H4 (cell line): ENCODE measurements at regions not wholly inside any gene's neighbourhood (a gene's known extent, or its start where the extent isn't known, plus 50 kb on each side); places are given as distances from the start of the nearest gene placed in this dataset.

Source experiments
- DNase-seq: peaks from one replicate; pipeline ENCODE4 v3.0.0-alpha.2; 2015; ENCODE audit warnings: low spot score

- DNase-seq, result no peak
Observed at GRCh38 chr1:22221233-22221780, 78.4 kb upstream of the WNT4 start.

- no peak for DNase-seq
Observed at GRCh38 chr1:22222723-22223122, 79.8 kb upstream of the WNT4 start.

DNA sequence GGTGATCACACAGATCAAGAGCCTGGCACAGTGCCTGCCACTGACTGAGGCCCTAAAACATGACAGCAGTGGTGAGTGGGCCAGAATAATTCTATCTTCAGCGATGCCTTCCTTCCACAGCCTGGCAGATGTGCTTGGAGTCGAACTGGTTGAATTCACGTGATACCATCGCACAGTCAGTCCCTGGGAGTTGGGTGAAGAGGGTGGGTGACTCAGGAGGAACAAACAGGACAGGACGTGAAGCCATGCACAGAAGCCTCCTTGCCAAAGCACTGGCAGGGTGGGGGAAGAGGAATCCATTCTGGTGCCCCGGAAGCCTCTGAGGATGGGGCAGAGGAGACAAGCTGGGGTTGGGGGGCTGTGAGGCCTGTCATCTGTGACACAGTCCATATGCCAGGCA lies 80.3 kb upstream of the WNT4 start:
- DNase-seq, result no peak

GRCh38 chr1:22224091-22224490 lies 81.2 kb upstream of the WNT4 start:
- DNase-seq, result no peak

- no peak for DNase-seq
Observed at GRCh38 chr1:22224631-22225030, 81.7 kb upstream of the WNT4 start.

GRCh38 chr1:22225858-22226589 lies 83.1 kb upstream of the WNT4 start:
- no peak for DNase-seq

DNA sequence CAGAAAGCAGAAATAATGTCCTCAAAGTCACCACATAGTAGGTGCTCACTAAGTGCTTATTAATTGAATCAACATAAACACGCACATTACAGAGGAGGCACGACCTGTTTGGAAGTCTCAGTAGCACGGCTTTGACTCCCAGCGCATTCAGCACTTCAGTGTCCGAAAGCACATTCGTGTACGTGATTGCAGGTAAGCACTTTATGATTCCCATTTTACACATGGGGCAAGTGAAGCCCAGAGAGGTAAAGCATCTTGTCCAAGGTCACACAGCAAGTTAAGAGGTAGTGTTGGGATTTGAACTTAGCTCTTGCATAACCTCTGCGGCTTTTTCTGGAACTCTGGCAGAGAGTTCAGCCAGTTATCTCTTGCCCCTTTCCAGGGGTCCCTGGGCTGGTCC lies 85.2 kb upstream of the WNT4 start:
- no peak for DNase-seq

GRCh38 chr1:22228505-22228911 lies 85.6 kb upstream of the WNT4 start:
- no peak for DNase-seq

DNA sequence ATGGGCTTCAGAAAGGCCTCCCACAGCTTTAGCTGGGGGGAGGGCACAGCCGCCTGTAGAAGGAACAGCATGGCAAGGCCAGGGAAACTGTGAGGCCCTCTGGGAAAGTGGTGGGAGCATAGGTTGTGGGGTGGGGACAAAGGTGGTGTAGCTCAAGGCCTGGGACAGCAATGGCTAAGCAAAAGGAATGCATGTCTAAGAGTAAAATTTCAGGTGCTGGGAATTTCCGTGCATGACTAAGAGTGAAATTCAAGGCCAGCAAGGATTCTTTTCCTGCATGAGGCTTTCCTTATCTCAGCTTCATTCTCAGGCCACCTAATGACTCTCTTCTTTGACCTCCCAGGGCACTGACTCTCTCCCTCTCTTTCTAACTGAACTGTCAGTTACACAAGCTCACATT lies 86.5 kb upstream of the WNT4 start:
- no peak for DNase-seq

DNA sequence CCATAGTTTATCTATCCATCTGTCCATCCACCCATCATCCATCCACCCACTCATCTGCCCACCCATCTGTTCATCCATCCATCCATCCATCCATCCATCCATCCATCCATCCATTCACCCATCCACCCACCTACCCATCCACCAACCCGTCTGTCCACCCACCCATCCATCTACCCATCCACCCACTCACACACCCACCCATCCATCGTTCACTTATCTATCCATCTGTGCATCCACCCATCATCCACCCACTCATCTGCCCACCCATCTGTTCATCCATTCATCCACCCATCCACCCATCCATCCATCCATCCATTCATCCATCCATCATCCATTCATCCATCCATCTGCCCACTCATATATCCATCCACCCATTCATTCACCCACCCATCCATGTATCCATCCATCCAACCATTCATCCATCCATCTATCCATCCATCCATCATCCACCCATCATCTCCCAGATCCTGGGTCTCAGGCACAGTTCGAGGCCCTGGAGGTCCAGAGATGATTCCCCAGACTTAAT lies 88.2 kb upstream of the WNT4 start:
- DNase-seq, result no peak

- DNase-seq, result no peak
Observed at GRCh38 chr1:22231995-22232690, 89.2 kb upstream of the WNT4 start.

DNA sequence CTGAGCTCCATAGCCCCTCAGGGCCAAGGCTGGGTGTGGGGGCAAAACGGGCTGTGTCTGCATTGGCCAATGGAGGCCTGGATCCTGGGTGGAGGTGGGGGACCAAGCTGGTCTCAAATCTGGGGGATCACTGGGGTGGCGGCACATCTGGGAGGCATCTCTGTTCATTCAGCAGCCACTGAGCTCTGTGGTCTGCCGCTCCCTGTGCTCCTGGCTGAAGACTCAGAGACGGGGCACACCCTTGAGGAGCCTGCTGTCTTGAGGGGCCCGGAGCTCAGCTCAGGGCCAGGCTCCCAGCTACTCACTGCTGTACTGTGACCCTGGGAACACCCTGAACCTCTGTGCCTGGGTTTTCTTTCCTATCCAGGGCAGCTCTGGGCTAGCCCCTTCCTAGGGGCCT lies 90.3 kb upstream of the WNT4 start:
- no peak for DNase-seq

DNA sequence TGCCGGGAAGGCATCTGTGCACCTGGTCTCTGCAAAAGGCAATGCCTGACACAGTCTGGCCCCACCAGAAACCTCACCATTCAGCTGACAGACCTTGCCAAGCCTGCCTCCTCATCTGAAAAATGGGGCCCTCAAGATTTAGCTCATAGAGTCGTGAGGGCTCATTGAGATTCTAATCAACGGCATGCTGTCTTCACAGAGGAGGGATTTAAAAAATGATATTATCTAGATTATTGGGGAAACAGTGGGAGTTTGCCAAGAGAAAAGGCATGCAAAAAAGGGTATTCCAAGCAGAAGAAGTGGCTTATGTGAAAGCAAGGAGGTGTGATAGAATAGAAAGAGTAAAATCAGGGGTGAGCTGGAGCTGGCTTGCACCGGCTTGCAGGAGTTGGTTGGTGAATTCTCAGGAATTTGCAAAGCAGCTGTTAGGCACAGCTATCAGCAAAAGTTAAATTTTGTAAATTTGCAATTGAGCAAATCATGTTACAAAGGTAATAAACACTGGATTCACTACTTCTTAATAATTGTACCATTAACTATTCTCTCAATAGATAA lies 91.7 kb upstream of the WNT4 start:
- DNase-seq, result no peak

DNA sequence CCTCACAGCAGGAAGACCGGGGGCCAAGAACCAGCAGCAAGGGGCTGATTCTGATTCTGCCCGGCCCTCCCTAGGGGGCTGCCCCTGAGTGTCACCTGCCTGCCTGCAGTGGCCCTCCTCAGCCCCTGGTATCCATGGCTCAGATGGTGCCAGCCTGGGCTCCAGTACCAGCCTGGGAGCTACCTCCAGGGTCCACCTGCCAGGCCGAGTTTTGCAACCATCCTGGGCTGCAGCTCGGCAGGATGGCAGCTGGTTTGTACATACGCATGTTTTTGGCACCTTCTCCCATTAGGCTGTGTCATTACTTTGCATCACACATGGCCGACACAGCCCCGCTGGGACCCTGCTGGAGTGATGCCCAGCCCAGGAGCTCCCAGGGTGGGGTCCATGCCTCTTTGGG lies 93.3 kb upstream of the WNT4 start:
- DNase-seq, result no peak

DNA sequence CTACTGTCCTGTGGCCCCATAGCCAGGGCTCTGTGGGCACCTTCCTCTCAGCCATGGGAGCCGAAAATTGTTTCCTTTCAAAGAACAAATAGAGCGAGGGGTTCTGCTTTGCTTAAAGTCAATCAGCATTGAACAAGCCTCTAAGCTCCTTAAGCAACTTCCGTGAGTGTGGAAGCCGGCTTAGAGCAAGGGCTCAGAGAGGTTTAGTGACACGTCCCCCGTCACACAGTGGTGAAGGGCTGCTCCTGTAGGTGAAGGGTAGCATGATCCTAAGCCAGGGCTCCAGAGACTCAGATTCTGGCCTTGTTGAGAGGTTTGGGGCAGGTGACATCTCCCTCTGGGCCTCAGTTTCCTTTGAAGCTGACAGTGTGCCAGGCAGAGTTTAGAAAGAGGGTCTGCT lies 94.0 kb upstream of the WNT4 start:
- DNase-seq, result no peak

GRCh38 chr1:22237433-22238093 lies 94.7 kb upstream of the WNT4 start:
- DNase-seq, result no peak

- DNase-seq, result no peak
Observed at GRCh38 chr1:22238356-22239224, 95.7 kb upstream of the WNT4 start.

DNA sequence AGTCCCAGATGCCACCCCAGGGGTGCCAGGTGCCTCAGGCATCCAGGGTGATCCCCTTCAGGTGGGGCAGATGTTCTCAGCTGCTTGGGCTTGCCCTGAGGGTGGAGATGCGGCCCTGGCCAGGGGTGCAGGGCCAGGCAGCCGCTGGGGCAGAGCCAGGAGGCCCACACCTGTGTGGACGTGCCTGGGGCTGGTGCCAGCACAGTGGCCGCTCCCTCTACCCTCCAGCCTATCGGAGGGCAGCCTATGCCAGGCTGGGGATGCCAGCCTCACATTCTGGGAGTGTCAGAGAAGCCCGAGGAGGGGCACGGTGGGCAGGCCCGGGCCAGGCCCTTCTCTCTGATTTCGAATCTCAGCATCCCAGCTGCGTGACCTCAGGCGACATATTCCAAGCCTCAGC lies 96.5 kb upstream of the WNT4 start:
- DNase-seq, result no peak

GRCh38 chr1:22241250-22241649 lies 98.4 kb upstream of the WNT4 start:
- DNase-seq, result no peak

DNA sequence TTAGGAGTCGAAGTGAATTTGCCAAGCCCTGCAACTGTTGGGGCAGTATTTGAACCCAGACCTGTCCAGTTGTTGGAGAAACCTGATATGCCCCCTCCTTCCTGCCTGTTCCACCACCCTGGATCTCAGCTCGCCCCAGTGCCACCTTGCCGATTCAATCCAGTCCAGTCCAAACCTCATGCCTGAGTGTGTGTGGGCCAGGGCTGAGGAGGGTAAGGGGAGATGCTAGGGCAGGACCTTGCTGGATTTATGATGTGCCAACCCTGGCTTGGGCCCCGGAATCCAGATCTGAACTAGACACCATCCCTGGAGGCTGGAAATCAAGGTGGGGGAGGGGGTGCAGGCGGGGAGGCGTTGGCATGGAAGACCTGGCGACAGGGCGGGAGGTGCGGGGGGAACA lies 98.9 kb upstream of the WNT4 start:
- no peak for DNase-seq

DNA sequence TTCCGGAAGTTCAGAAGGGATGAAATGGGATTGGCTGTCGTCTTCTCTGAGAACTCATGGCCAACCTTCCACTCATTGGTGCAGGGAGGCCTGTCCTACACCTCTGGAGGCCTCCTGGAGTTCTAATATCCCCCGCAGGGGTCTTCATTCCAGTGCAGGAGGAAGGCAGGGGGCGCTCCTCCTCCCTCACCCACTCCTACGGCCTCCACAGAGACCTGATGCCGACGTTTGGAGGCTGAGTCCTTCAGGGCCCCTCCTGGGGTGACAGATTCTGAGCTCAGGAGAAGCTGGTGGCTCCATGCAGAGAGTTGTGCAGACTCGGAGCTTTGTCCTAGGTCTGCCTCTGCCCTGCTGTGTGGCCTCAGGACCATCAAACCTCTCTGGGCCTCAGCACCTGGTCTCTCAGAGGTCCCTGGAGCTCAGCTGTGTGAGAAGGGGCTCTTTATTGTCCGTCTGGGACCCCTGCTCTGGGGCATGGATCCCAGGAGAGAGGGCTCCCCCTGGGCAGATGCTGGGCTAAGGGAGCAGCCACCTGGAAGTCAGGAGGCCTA lies 102.3 kb upstream of the WNT4 start:
- DNase-seq, result no peak
